ENCODE measurements at regions not wholly inside any gene's neighbourhood (a gene's known extent, or its start where the extent isn't known, plus 50 kb on each side); places are given as distances from the start of the nearest gene placed in this dataset.

DNA sequence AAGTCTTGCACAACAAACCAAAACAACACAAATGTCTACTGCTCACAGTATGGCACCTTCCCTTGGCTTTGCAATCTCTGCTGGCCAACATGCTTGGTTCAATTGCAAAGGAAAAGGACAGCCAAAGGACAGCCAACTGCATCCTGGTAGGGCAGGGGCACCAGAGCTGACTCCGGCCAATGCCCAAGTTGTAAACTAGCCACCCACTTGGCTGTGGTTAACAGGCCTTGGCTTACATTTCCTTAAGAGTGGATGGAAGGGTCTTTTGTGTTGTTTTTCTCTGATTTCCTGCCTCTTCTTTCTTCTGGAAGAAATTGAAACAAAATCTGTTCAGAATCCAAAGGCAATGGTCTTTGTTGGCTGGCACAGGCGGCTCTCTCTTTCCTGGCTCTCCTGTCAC, 119.1 kb upstream of the TRIB2 start:
- Histone ChIP-seq H3K4me3 (ENCODE audit: low read length) (no peak overlapping the region), H3K9me3 (ENCODE audit: control insufficient read depth, low read length) (no peaks in the 10 kb centered on the region), H3K4me1 (ENCODE audit: control insufficient read depth, insufficient read depth, low read length) (no peaks in the 10 kb centered on the region), H3K9ac (ENCODE audit: extremely low read depth, low read length, poor library complexity, severe bottlenecking) (no peak overlapping the region), H3K36me3 (ENCODE audit: control insufficient read depth, insufficient read depth, low read length) (no peaks in the 10 kb centered on the region), H3K27ac (ENCODE audit: low read depth, low read length) (no peak overlapping the region), H3K27me3 (ENCODE audit: control insufficient read depth, insufficient read depth, low read length, poor library complexity, severe bottlenecking) (no peaks in the 10 kb centered on the region)
- no peak overlapping the region for H3K27ac Mint-ChIP-seq
- no peak for DNase-seq
- H3K36me3 Mint-ChIP-seq (ENCODE audit: low read depth) = no peaks in the 10 kb centered on the region
- H3K27me3 Mint-ChIP-seq (ENCODE audit: insufficient read depth) = no peaks in the 10 kb centered on the region
- H3K9me3 Mint-ChIP-seq = no peaks in the 10 kb centered on the region
- WGBS, 2 experiments (ENCODE audit: insufficient coverage in 1 of 2, insufficient read length in 1 of 2) = 93 to 95% methylated on average over 2 of the region's 2 CpGs
- TF ChIP-seq, protein P1, sequence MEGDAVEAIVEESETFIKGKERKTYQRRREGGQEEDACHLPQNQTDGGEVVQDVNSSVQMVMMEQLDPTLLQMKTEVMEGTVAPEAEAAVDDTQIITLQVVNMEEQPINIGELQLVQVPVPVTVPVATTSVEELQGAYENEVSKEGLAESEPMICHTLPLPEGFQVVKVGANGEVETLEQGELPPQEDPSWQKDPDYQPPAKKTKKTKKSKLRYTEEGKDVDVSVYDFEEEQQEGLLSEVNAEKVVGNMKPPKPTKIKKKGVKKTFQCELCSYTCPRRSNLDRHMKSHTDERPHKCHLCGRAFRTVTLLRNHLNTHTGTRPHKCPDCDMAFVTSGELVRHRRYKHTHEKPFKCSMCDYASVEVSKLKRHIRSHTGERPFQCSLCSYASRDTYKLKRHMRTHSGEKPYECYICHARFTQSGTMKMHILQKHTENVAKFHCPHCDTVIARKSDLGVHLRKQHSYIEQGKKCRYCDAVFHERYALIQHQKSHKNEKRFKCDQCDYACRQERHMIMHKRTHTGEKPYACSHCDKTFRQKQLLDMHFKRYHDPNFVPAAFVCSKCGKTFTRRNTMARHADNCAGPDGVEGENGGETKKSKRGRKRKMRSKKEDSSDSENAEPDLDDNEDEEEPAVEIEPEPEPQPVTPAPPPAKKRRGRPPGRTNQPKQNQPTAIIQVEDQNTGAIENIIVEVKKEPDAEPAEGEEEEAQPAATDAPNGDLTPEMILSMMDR (conservative IDR thresholded peaks at IDR 0.05) = no peak
- no peak overlapping the region for H3K4me3 Mint-ChIP-seq
- H3K4me1 Mint-ChIP-seq = peaks cover 5% of the 10 kb centered on the region

DNA sequence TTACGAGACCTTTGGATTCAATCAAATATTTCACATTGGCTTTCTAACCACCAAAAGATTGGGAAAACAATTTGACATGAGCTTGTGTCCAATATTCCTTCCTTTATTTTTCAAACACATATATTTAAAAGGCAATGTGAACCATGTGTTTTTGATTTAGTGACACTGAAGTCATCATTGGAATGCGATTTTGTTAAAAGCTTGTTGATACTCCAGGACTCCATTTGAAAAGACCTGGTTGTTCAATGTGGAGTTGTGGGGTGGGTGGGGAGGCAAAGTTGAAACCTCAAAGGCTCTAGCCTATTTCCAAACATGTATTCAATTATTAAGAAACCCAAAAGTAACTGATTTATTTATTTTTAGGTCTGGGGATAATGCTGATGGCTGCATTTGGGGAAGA, 114.1 kb upstream of the TRIB2 start:
- Histone ChIP-seq H3K27me3 (ENCODE audit: control insufficient read depth, insufficient read depth, low read length, poor library complexity, severe bottlenecking) (no peaks in the 10 kb centered on the region), H3K36me3 (ENCODE audit: control insufficient read depth, insufficient read depth, low read length) (no peaks in the 10 kb centered on the region), H3K27ac (ENCODE audit: low read depth, low read length) (no peak overlapping the region), H3K9me3 (ENCODE audit: control insufficient read depth, low read length) (no peaks in the 10 kb centered on the region), H3K4me3 (ENCODE audit: low read length) (no peak overlapping the region), H3K9ac (ENCODE audit: extremely low read depth, low read length, poor library complexity, severe bottlenecking) (no peak overlapping the region), H3K4me1 (ENCODE audit: control insufficient read depth, insufficient read depth, low read length) (no peaks in the 10 kb centered on the region)
- no peak for DNase-seq
- Mint-ChIP-seq H3K9me3 (no peaks in the 10 kb centered on the region), H3K27ac (no peak overlapping the region), H3K27me3 (ENCODE audit: insufficient read depth) (no peaks in the 10 kb centered on the region), H3K4me1 (peaks cover 19% of the 10 kb centered on the region), H3K4me3 (no peak overlapping the region), H3K36me3 (ENCODE audit: low read depth) (no peaks in the 10 kb centered on the region)
- 89 to 100% methylated on average over 1 to 2 of the region's 2 CpGs for WGBS, 2 experiments (ENCODE audit: insufficient coverage in 1 of 2, insufficient read length in 1 of 2)
- TF ChIP-seq, protein P1 (conservative IDR thresholded peaks at IDR 0.05) = no peak

DNA sequence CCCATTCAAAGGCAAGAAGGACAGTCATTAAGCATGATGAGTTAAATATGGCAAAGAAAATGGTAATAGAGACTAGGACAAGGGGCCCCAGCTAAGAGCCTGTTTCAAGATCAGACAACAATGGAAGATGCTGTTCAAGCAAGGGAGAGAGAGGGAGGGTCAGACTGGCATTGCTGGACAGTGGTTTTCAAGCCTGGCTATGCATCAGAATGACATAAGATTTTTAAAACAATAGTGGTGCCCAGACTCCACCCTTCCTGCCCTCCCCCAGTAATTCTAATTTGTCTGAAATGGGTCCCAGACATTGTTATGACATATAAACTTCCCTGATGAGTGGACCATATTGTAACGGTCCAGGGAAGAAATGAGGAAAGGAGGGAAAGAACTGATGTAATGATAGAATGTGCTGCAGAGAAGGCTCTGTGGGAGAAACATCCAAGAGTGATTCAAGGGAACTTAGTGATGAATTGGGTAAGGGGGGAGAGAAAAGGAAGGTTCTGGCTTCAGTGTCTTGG, 112.9 kb upstream of the TRIB2 start:
- H3K4me3 ChIP-seq (ENCODE audit: low read length) = no peak overlapping the region
- H3K9me3 ChIP-seq (ENCODE audit: control insufficient read depth, low read length) = no peaks in the 10 kb centered on the region
- Mint-ChIP-seq H3K4me3 (no peak overlapping the region), H3K9me3 (no peaks in the 10 kb centered on the region), H3K27ac (no peak overlapping the region), H3K36me3 (ENCODE audit: low read depth) (no peaks in the 10 kb centered on the region), H3K27me3 (ENCODE audit: insufficient read depth) (no peaks in the 10 kb centered on the region), H3K4me1 (peaks cover 22% of the 10 kb centered on the region)
- TF ChIP-seq, protein P1 (conservative IDR thresholded peaks at IDR 0.05) = no peak
- H3K27me3 ChIP-seq (ENCODE audit: control insufficient read depth, insufficient read depth, low read length, poor library complexity, severe bottlenecking) = no peaks in the 10 kb centered on the region
- H3K27ac ChIP-seq (ENCODE audit: low read depth, low read length) = no peak overlapping the region
- WGBS, 2 experiments (ENCODE audit: insufficient coverage in 1 of 2, insufficient read length in 1 of 2) = 98 to 100% methylated on average over 1 of the region's 1 CpG
- H3K9ac ChIP-seq (ENCODE audit: extremely low read depth, low read length, poor library complexity, severe bottlenecking) = no peak overlapping the region
- no peaks in the 10 kb centered on the region for H3K4me1 ChIP-seq (ENCODE audit: control insufficient read depth, insufficient read depth, low read length)
- no peak for DNase-seq
- H3K36me3 ChIP-seq (ENCODE audit: control insufficient read depth, insufficient read depth, low read length) = no peaks in the 10 kb centered on the region

Data from endodermal cell (in vitro differentiated cells).